ENCODE measurements at regions not wholly inside any gene's neighbourhood (a gene's known extent, or its start where the extent isn't known, plus 50 kb on each side); places are given as distances from the start of the nearest gene placed in this dataset.

DNA sequence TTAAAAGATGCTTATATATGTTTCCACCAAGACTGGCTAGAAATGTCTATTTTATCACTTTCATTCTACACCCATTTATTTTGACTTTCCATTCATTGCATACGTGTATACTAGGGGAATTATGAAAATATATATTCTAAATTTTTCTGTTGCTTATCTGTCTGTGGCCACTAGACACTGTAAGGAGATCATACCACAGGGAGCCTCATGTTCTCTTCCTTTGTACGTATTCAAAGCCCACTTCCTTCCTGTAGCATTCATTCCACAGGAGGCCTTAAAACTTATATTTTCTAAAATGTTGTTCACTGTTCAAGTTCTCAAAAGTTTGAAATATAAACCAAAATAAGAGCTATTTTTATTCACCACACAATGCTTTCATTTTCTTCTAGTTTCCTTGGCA is 1848.9 kb upstream of the TENM3 start:
- Mint-ChIP-seq H3K27ac (no peak overlapping the region), H3K9me3 (peaks cover 0 to 4% (median 2%) of the 10 kb centered on the region in 3 donors), H3K4me3 (no peak overlapping the region), H3K27me3 (no peaks in the 10 kb centered on the region), H3K4me1 (no peaks in the 10 kb centered on the region), H3K36me3 (no peaks in the 10 kb centered on the region)

- no peak overlapping the region for H3K27ac Mint-ChIP-seq
- no peaks in the 10 kb centered on the region for H3K27me3 Mint-ChIP-seq
- no peaks in the 10 kb centered on the region for H3K4me1 Mint-ChIP-seq
- H3K36me3 Mint-ChIP-seq = no peaks in the 10 kb centered on the region
- peaks cover 0 to 4% (median 2%) of the 10 kb centered on the region in 3 donors for H3K9me3 Mint-ChIP-seq
- no peak overlapping the region for H3K4me3 Mint-ChIP-seq
Measured at GRCh38 chr4:180394730-180395129, 1848.5 kb upstream of the TENM3 start.

- H3K36me3 Mint-ChIP-seq = no peaks in the 10 kb centered on the region
- H3K9me3 Mint-ChIP-seq = peaks cover 3 to 5% (median 3%) of the 10 kb centered on the region in 3 donors
- no peak overlapping the region for H3K4me3 Mint-ChIP-seq
- H3K4me1 Mint-ChIP-seq = no peaks in the 10 kb centered on the region
- H3K27me3 Mint-ChIP-seq = no peaks in the 10 kb centered on the region
- no peak overlapping the region for H3K27ac Mint-ChIP-seq
Measured at GRCh38 chr4:180398564-180398963, 1844.6 kb upstream of the TENM3 start.

DNA sequence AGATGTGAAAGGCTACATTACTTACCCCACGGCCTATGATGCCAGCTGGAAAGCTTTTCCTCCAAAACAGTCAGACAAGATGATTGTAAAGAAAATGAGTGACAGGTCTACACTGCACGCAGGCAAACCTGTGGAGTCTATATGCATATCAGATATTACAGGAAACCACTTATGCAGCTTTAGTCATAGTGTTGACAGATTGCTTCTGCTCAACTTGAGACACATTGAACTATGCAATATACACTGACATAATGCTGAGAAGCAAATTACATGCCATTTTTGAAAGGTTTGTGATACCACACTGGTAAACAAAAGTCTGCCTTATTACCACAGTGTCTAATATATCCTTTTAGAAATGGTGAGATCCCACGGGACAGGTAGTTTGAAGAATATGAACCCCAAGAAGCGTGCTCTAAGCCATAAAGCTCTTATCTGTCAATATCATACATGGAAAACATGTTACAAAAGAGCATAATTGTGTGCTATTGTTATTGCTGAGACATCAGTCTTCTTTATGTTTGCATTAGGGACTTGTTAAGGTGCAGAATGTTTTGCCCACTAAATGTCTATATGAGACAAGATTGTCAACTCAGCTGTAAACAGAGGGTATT is 1835.8 kb upstream of the TENM3 start:
- H3K27me3 Mint-ChIP-seq = no peaks in the 10 kb centered on the region
- peaks cover under 1 to 3% (median 3%) of the 10 kb centered on the region in 3 donors for H3K9me3 Mint-ChIP-seq
- no peak overlapping the region for H3K27ac Mint-ChIP-seq
- no peaks in the 10 kb centered on the region for H3K36me3 Mint-ChIP-seq
- no peak overlapping the region for H3K4me3 Mint-ChIP-seq
- H3K4me1 Mint-ChIP-seq = no peaks in the 10 kb centered on the region

GRCh38 chr4:180418819-180419531 is 1824.2 kb upstream of the TENM3 start:
- Mint-ChIP-seq H3K4me1 (no peaks in the 10 kb centered on the region), H3K9me3 (peaks cover 0 to 4% (median 0%) of the 10 kb centered on the region in 3 donors), H3K27me3 (no peaks in the 10 kb centered on the region), H3K4me3 (no peak overlapping the region), H3K27ac (no peak overlapping the region), H3K36me3 (no peaks in the 10 kb centered on the region)

GRCh38 chr4:180422989-180423711 is 1820.1 kb upstream of the TENM3 start:
- H3K4me3 Mint-ChIP-seq = no peak overlapping the region
- H3K27ac Mint-ChIP-seq = no peak overlapping the region
- no peaks in the 10 kb centered on the region for H3K9me3 Mint-ChIP-seq
- H3K4me1 Mint-ChIP-seq = no peaks in the 10 kb centered on the region
- no peaks in the 10 kb centered on the region for H3K27me3 Mint-ChIP-seq
- no peaks in the 10 kb centered on the region for H3K36me3 Mint-ChIP-seq

- no peaks in the 10 kb centered on the region for H3K27me3 Mint-ChIP-seq
- H3K9me3 Mint-ChIP-seq = no peaks in the 10 kb centered on the region
- no peaks in the 10 kb centered on the region for H3K36me3 Mint-ChIP-seq
- H3K27ac Mint-ChIP-seq = no peak overlapping the region
- H3K4me3 Mint-ChIP-seq = no peak overlapping the region
- H3K4me1 Mint-ChIP-seq = no peaks in the 10 kb centered on the region
Measured at GRCh38 chr4:180423712-180424057, 1819.5 kb upstream of the TENM3 start.

GRCh38 chr4:180426938-180427337 is 1816.3 kb upstream of the TENM3 start:
- peaks cover 0 to 2% (median 0%) of the 10 kb centered on the region in 3 donors for H3K9me3 Mint-ChIP-seq
- no peaks in the 10 kb centered on the region for H3K27me3 Mint-ChIP-seq
- no peaks in the 10 kb centered on the region for H3K36me3 Mint-ChIP-seq
- H3K4me3 Mint-ChIP-seq = no peak overlapping the region
- no peak overlapping the region for H3K27ac Mint-ChIP-seq
- no peaks in the 10 kb centered on the region for H3K4me1 Mint-ChIP-seq

- H3K9me3 Mint-ChIP-seq = peaks cover 0 to 2% (median 2%) of the 10 kb centered on the region in 3 donors
- H3K27ac Mint-ChIP-seq = no peak overlapping the region
- no peaks in the 10 kb centered on the region for H3K27me3 Mint-ChIP-seq
- no peaks in the 10 kb centered on the region for H3K36me3 Mint-ChIP-seq
- H3K4me3 Mint-ChIP-seq = no peak overlapping the region
- no peaks in the 10 kb centered on the region for H3K4me1 Mint-ChIP-seq
Measured at GRCh38 chr4:180430283-180430682, 1812.9 kb upstream of the TENM3 start.

DNA sequence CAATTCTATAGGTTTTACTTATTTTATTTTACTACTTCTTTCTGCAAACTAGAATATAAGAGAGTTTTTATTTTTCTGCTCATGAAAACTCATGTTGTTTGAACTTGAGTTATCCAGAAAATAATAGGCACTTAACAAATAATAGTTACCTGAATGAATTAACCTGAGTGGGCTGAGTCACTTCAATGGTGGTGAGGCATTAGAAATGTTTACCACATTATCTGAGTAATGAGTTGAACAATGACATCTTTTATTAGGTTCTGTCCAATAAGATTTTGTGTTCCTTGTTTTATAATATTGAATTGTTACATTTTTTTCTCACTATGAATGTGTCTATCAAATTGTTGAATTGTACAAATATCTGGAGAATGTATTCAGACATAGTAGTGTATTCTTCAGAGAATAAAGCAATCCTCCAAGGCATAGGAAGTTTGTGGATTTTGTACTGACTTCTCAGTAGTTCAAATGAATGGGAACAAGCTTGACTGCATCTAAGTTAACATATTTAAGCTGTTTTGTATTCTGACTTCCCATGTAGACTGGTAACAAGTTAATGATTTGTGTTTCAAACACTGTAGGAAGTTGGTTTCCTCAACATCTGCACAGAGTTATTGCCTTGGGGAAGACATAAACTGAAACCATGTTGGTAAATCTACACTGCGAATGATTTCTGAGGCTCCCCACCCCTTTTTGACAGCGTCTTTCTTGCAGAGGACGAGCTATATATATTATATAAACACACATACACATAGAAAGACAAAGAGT is 1808.9 kb upstream of the TENM3 start:
- Mint-ChIP-seq H3K27me3 (peaks cover 2% of the 10 kb centered on the region), H3K9me3 (peaks cover 2 to 4% (median 3%) of the 10 kb centered on the region in 3 donors), H3K27ac (no peak overlapping the region), H3K4me1 (no peaks in the 10 kb centered on the region), H3K4me3 (no peak overlapping the region), H3K36me3 (peaks cover 2% of the 10 kb centered on the region)

- Mint-ChIP-seq H3K36me3 (peaks cover 2% of the 10 kb centered on the region), H3K4me1 (no peaks in the 10 kb centered on the region), H3K4me3 (peak overlapping the region in 1 of 4 donors; percentile 54), H3K27me3 (peaks cover 2% of the 10 kb centered on the region), H3K27ac (no peak overlapping the region), H3K9me3 (peaks cover 2 to 4% (median 3%) of the 10 kb centered on the region in 3 donors)
Measured at GRCh38 chr4:180436361-180436760, 1806.8 kb upstream of the TENM3 start.

GRCh38 chr4:180437601-180438000 is 1805.6 kb upstream of the TENM3 start:
- peaks cover 2% of the 10 kb centered on the region for H3K27me3 Mint-ChIP-seq
- peaks cover 2 to 4% (median 3%) of the 10 kb centered on the region in 3 donors for H3K9me3 Mint-ChIP-seq
- no peak overlapping the region for H3K27ac Mint-ChIP-seq
- H3K4me1 Mint-ChIP-seq = no peaks in the 10 kb centered on the region
- H3K36me3 Mint-ChIP-seq = peaks cover 2% of the 10 kb centered on the region
- no peak overlapping the region for H3K4me3 Mint-ChIP-seq

DNA sequence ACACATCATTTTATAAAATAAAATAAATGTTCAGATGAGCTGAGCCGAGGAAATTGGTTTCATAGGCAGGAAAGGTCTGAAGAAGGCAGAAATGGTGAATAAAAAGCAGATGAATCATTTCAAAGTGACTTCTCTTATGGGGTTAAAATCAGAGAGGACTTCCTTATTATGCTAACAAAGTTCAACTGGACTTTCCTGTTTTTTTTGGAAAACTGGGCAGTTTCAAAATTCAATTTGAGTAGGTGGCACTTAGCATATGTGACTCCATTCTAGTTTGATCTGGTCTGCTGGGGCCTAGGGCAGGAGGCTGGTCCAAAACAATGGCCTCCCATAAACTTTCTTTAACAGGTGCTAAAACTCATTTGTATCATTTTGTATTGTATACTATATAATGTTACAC is 1794.9 kb upstream of the TENM3 start:
- H3K4me3 Mint-ChIP-seq = no peak overlapping the region
- peaks cover 0 to 3% (median 1%) of the 10 kb centered on the region in 3 donors for H3K9me3 Mint-ChIP-seq
- H3K36me3 Mint-ChIP-seq = no peaks in the 10 kb centered on the region
- H3K27me3 Mint-ChIP-seq = no peaks in the 10 kb centered on the region
- H3K27ac Mint-ChIP-seq = no peak overlapping the region
- H3K4me1 Mint-ChIP-seq = no peaks in the 10 kb centered on the region

- H3K27me3 Mint-ChIP-seq = no peaks in the 10 kb centered on the region
- no peaks in the 10 kb centered on the region for H3K36me3 Mint-ChIP-seq
Measured at GRCh38 chr4:180449395-180449956, 1793.7 kb upstream of the TENM3 start.

DNA sequence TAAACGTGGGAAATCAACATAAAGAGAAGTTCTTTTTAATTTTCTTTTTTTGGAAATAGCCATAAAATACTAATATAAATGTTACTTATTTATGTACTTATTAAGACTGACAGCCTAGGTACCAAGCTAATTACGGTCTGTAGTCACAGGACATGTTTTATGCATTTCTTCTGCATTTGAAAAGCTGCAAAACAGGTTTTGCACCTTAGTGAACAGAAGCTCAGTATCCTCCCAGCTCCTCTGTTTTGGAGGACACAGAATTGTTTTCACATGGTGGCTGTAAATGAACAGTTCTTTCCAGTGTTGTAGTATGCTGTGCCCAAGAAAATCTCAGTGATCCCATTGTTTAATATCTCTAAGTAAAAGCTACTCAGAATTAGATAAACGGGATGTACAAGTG is 1788.0 kb upstream of the TENM3 start:
- H3K27me3 Mint-ChIP-seq = no peaks in the 10 kb centered on the region
- H3K9me3 Mint-ChIP-seq = peaks cover 0 to 3% (median 1%) of the 10 kb centered on the region in 3 donors
- no peak overlapping the region for H3K27ac Mint-ChIP-seq
- H3K36me3 Mint-ChIP-seq = no peaks in the 10 kb centered on the region
- no peak overlapping the region for H3K4me3 Mint-ChIP-seq
- no peaks in the 10 kb centered on the region for H3K4me1 Mint-ChIP-seq

More at GRCh38 chr4:180449395-180449956, 1793.7 kb upstream of the TENM3 start:
- Mint-ChIP-seq H3K4me1 (no peaks in the 10 kb centered on the region), H3K9me3 (peaks cover 0 to 1% (median 1%) of the 10 kb centered on the region in 3 donors), H3K4me3 (no peak overlapping the region), H3K27ac (no peak overlapping the region)

Measured in IgD-negative memory B cell (primary cell).